ENCODE measurements at regions not wholly inside any gene's neighbourhood (a gene's known extent, or its start where the extent isn't known, plus 50 kb on each side); places are given as distances from the start of the nearest gene placed in this dataset.

DNA sequence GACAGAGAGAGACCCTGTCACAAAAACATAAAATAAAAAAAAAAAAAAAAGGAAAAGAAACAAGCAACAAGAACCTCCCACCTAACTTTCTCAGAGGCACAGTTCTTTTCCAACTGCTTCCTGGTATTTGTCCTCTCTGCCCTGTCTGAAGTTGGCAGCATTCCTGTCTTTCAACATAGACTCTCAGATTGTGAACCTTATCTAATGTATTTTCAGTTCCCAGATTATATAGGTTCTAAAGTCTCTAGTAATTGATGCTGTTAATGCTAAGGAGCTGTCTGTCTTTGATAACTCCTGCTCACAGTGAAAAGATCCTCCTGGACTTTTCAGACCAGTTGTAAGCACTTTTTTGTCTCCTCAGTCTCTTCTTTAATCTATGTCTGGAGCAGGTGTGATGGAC lies 199.5 kb upstream of the P2RY1 start:
- TF ChIP-seq POLR2A (IDR thresholded peaks at IDR 0.05) (no peak), EP300 (IDR thresholded peaks at IDR 0.05) (no peak)
- TF ChIP-seq, protein P1, sequence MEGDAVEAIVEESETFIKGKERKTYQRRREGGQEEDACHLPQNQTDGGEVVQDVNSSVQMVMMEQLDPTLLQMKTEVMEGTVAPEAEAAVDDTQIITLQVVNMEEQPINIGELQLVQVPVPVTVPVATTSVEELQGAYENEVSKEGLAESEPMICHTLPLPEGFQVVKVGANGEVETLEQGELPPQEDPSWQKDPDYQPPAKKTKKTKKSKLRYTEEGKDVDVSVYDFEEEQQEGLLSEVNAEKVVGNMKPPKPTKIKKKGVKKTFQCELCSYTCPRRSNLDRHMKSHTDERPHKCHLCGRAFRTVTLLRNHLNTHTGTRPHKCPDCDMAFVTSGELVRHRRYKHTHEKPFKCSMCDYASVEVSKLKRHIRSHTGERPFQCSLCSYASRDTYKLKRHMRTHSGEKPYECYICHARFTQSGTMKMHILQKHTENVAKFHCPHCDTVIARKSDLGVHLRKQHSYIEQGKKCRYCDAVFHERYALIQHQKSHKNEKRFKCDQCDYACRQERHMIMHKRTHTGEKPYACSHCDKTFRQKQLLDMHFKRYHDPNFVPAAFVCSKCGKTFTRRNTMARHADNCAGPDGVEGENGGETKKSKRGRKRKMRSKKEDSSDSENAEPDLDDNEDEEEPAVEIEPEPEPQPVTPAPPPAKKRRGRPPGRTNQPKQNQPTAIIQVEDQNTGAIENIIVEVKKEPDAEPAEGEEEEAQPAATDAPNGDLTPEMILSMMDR (IDR thresholded peaks at IDR 0.05), result no peak
- Histone ChIP-seq H3K36me3 (no peaks in the 10 kb centered on the region), H3K27ac (no peak overlapping the region), H3K4me1 (peaks cover 0 to 22% (median 3%) of the 10 kb centered on the region in 4 donors), H3K27me3 (no peaks in the 10 kb centered on the region), H3K9me3 (peaks cover 0 to 4% (median 0%) of the 10 kb centered on the region in 4 donors), H3K4me3 (no peak overlapping the region)
- no peak for DNase-seq (ENCODE audit: low spot score in 2 of 2)

DNA sequence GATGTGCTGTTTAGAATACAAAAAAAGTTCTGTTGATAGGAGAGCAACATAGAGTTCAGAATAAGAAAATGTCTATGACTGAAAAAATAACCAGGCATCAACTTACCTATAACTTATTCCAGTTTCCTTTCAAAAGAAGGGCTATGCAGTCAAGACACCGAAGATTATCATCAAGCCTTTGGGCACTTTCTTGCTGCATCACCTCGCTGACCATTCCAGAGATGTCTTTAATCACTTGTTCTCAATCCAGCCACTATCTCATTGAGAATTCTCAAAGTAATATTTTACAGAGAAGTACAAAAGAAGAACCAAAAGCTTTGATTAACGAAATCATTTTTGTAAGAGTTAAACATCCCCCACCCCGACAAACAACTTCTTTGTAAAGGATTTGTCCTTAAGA lies 198.3 kb upstream of the P2RY1 start:
- H3K9me3 ChIP-seq, result no peaks in the 10 kb centered on the region
- no peaks in the 10 kb centered on the region for H3K36me3 ChIP-seq
- H3K27ac ChIP-seq, result no peak overlapping the region
- no peak for DNase-seq (ENCODE audit: low spot score in 2 of 2)
- H3K4me1 ChIP-seq, result peaks cover 0 to 22% (median 3%) of the 10 kb centered on the region in 4 donors
- TF ChIP-seq EP300 (IDR thresholded peaks at IDR 0.05) (no peak), POLR2A (IDR thresholded peaks at IDR 0.05) (no peak)
- no peaks in the 10 kb centered on the region for H3K27me3 ChIP-seq
- WGBS, 2 donors, result 88 to 91% methylated on average over 4 of the region's 4 CpGs
- H3K4me3 ChIP-seq, result no peak overlapping the region

DNA sequence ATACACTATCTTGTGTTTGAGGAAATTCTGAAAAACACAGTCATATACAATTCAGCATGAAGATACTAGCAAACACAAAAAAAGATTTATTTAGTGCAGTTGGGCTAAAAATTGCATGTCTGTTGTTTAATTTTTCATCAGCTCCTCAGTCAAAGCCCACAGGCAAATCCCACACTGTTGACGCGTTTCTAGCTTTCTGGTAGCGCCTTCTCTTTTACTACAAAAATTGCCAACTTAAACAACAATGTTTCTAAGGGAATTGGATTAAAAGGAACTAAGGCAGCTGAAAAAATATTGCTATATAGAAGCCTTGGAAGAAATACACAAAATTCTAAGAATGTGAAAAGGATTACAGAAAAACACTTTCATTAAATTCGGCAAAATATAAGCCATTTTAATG lies 196.7 kb upstream of the P2RY1 start:
- no peak for TF ChIP-seq POLR2A (IDR thresholded peaks at IDR 0.05)
- TF ChIP-seq EP300 (IDR thresholded peaks at IDR 0.05), result no peak
- TF ChIP-seq, protein P1 (IDR thresholded peaks at IDR 0.05), result no peak
- Histone ChIP-seq H3K27me3 (no peaks in the 10 kb centered on the region), H3K4me1 (peaks cover 0 to 29% (median 3%) of the 10 kb centered on the region in 4 donors), H3K4me3 (no peak overlapping the region), H3K9me3 (no peaks in the 10 kb centered on the region), H3K36me3 (no peaks in the 10 kb centered on the region), H3K27ac (peak overlapping the region in 2 of 4 donors; percentile 54 to 86)
- 35 to 36% methylated on average over 4 of the region's 4 CpGs for WGBS, 2 donors
- no peak for DNase-seq (ENCODE audit: low spot score in 2 of 2)

DNA sequence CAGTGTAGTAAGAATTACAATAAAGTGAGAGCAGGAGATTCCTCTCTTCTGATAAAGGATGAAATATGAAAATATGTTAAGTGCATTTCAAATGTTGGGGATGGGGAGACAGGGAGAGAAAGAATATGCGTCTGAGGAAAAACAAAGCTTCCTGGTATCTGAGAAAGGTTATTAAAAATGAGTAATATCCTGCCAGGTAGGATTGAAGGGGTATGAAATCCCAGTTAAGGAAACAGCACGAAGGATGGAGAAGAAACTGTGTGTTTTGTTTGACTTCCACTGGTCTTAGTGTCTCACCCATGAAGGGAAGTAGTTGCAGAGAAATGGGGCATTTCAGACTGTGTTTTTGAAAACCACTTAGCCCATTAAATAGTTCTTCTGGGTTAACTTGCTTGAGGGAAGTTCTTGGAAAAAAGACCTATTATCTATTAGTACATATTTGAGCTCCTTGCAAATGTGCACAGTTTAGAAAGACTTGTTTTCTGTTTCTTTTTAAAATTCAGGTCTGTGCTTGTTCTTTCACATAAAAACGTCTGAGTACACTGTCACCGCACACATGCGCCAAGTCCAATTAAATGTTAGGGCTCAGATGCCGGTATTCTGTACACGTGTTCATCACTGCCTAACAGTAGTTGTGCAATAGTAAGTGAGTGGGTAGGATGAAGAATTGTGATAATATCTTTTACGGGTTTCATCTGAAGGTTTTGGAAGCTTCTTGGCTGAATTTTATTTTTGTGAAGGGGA lies 196.1 kb upstream of the P2RY1 start:
- peak overlapping the region in 2 of 4 donors; percentile 54 to 86 for H3K27ac ChIP-seq
- WGBS, 2 donors, result 25 to 31% methylated on average over 8 of the region's 8 CpGs
- H3K9me3 ChIP-seq, result no peaks in the 10 kb centered on the region
- peak in 1 of 2 donors; percentile 37 for DNase-seq (ENCODE audit: low spot score in 2 of 2)
- H3K4me3 ChIP-seq, result peak overlapping the region in 1 of 4 donors; percentile 14
- H3K27me3 ChIP-seq, result no peaks in the 10 kb centered on the region
- H3K36me3 ChIP-seq, result no peaks in the 10 kb centered on the region
- H3K4me1 ChIP-seq, result peaks cover 0 to 34% (median 3%) of the 10 kb centered on the region in 4 donors
- peak in 1 of 2 donors; percentile 68 for TF ChIP-seq EP300 (IDR thresholded peaks at IDR 0.05)
- TF ChIP-seq, protein P1 (IDR thresholded peaks at IDR 0.05), result no peak
- TF ChIP-seq POLR2A (IDR thresholded peaks at IDR 0.05), result no peak

DNA sequence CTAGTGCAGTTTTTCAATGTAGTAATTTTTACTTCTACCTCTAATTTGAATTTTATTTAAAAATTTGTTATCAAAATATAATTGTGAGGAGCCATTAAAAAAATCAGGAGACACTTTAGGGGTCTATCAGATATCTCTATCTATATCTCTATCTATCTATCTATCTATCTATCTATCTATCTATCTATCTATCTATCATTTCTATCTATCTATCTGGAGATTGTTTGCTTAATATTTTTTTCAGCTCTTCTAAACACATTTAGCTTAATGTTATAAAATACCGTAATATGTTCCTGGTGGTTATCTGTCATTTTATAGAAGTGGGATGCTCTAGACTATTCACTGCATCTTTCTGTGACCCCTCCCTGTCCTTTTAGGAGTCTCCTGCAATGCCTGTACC lies 193.7 kb upstream of the P2RY1 start:
- H3K9me3 ChIP-seq, result no peaks in the 10 kb centered on the region
- TF ChIP-seq POLR2A (IDR thresholded peaks at IDR 0.05) (no peak), EP300 (IDR thresholded peaks at IDR 0.05) (no peak)
- TF ChIP-seq, protein P1 (IDR thresholded peaks at IDR 0.05), result no peak
- H3K4me3 ChIP-seq, result no peak overlapping the region
- WGBS, 2 donors, result 97% methylated on average over 1 of the region's 1 CpG
- no peaks in the 10 kb centered on the region for H3K36me3 ChIP-seq
- H3K4me1 ChIP-seq, result peaks cover 0 to 34% (median 3%) of the 10 kb centered on the region in 4 donors
- no peaks in the 10 kb centered on the region for H3K27me3 ChIP-seq
- no peak overlapping the region for H3K27ac ChIP-seq
- DNase-seq (ENCODE audit: low spot score in 2 of 2), result no peak
